Stimulated activated CD4-positive, alpha-beta T cell treated with anti-CD3 and anti-CD28 coated beads, Interleukin-1b, Interleukin-23, amount 100 ng/mL, for 48 hours (primary cell): ENCODE measurements at regions not wholly inside any gene's neighbourhood (a gene's known extent, or its start where the extent isn't known, plus 50 kb on each side); places are given as distances from the start of the nearest gene placed in this dataset.
"Not testable (repeated sequence)": the region's sequence is repeated elsewhere in the genome, so short reads cannot be mapped to it uniquely, and the experiment has no call there.

Experiments used
- DNase-seq: peaks from one replicate; pipeline ENCODE4 v3.0.0-alpha.2; 2020

GRCh38 chr7:42720991-42721796 lies 190.7 kb downstream of the C7orf25 start:
- DNase-seq, result no peak

GRCh38 chr7:42720012-42720411 lies 191.9 kb downstream of the C7orf25 start:
- no peak for DNase-seq

GRCh38 chr7:42718466-42718865 lies 193.4 kb downstream of the C7orf25 start:
- DNase-seq, result not testable (repeated sequence)

GRCh38 chr7:42714356-42714755 lies 197.5 kb downstream of the C7orf25 start:
- no peak for DNase-seq

GRCh38 chr7:42709284-42709683 lies 202.6 kb downstream of the C7orf25 start:
- DNase-seq, result no peak

GRCh38 chr7:42704710-42705109 lies 207.2 kb downstream of the C7orf25 start:
- DNase-seq, result no peak

- DNase-seq, result no peak
These were observed 209.2 kb downstream of the C7orf25 start for GRCh38 chr7:42702647-42703046.

GRCh38 chr7:42700406-42701327 lies 211.2 kb downstream of the C7orf25 start:
- DNase-seq, result no peak

- DNase-seq, result no peak
These were observed 212.3 kb downstream of the C7orf25 start for GRCh38 chr7:42699380-42700178.

GRCh38 chr7:42698600-42699374 lies 213.1 kb downstream of the C7orf25 start:
- DNase-seq, result no peak

- DNase-seq, result no peak
These were observed 216.9 kb downstream of the C7orf25 start for GRCh38 chr7:42694894-42695507.

GRCh38 chr7:42693722-42694121 lies 218.1 kb downstream of the C7orf25 start:
- DNase-seq, result no peak

- no peak for DNase-seq
These were observed 219.2 kb downstream of the C7orf25 start for GRCh38 chr7:42692621-42693020.

- DNase-seq, result no peak
These were observed 220.9 kb downstream of the C7orf25 start for GRCh38 chr7:42690794-42691639.

- DNase-seq, result no peak
These were observed 222.2 kb downstream of the C7orf25 start for GRCh38 chr7:42689626-42690025.

GRCh38 chr7:42688056-42688371 lies 223.9 kb downstream of the C7orf25 start:
- no peak for DNase-seq

- no peak for DNase-seq
These were observed 224.4 kb downstream of the C7orf25 start for GRCh38 chr7:42687211-42688055.

- no peak for DNase-seq
These were observed 225.2 kb downstream of the C7orf25 start for GRCh38 chr7:42686594-42687156.

GRCh38 chr7:42685911-42686310 lies 226.0 kb downstream of the C7orf25 start:
- DNase-seq, result no peak
